HG03175 (cell line): ENCODE measurements at regions not wholly inside any gene's neighbourhood (a gene's known extent, or its start where the extent isn't known, plus 50 kb on each side); places are given as distances from the start of the nearest gene placed in this dataset.
"Not testable (repeated sequence)": the region's sequence is repeated elsewhere in the genome, so short reads cannot be mapped to it uniquely, and the experiment has no call there.

ENCODE experiments used
- ATAC-seq: cut with Tn5 transposase; IDR thresholded peaks from one replicate; pipeline ENCODE4 v1.9.1; 2021; ENCODE audit warnings: mild to moderate bottlenecking, moderate library complexity; ENCODE audit not compliant: unreplicated experiment

- ATAC-seq, result no peak
Observed at GRCh38 chr5:106648401-106648800, 1022.3 kb downstream of the EFNA5 start.

- no peak for ATAC-seq
Observed at GRCh38 chr5:106646106-106646505, 1024.6 kb downstream of the EFNA5 start.

GRCh38 chr5:106640511-106640910, 1030.2 kb downstream of the EFNA5 start:
- ATAC-seq, result no peak

- no peak for ATAC-seq
Observed at GRCh38 chr5:106639488-106639887, 1031.2 kb downstream of the EFNA5 start.

GRCh38 chr5:106637275-106637674, 1033.5 kb downstream of the EFNA5 start:
- ATAC-seq, result no peak

- ATAC-seq, result no peak
Observed at GRCh38 chr5:106634375-106634774, 1036.4 kb downstream of the EFNA5 start.

GRCh38 chr5:106633825-106634224, 1036.9 kb downstream of the EFNA5 start:
- no peak for ATAC-seq

- not testable (repeated sequence) for ATAC-seq
Observed at GRCh38 chr5:106628456-106628855, 1042.3 kb downstream of the EFNA5 start.

- no peak for ATAC-seq
Observed at GRCh38 chr5:106610041-106610440, 1060.7 kb downstream of the EFNA5 start.

- ATAC-seq, result peak; percentile 77
Observed at GRCh38 chr5:106601620-106602019, 1069.1 kb downstream of the EFNA5 start.

GRCh38 chr5:106600803-106601202, 1069.9 kb downstream of the EFNA5 start:
- no peak for ATAC-seq

GRCh38 chr5:106595864-106596263, 1074.9 kb downstream of the EFNA5 start:
- no peak for ATAC-seq

- ATAC-seq, result no peak
Observed at GRCh38 chr5:106584268-106584667, 1086.5 kb downstream of the EFNA5 start.

GRCh38 chr5:106578736-106579135, 1092.0 kb downstream of the EFNA5 start:
- no peak for ATAC-seq

GRCh38 chr5:106574820-106575219, 1095.9 kb downstream of the EFNA5 start:
- ATAC-seq, result no peak

GRCh38 chr5:106566031-106566430, 1104.7 kb downstream of the EFNA5 start:
- no peak for ATAC-seq

- ATAC-seq, result no peak
Observed at GRCh38 chr5:106545325-106545724, 1125.4 kb downstream of the EFNA5 start.

- ATAC-seq, result no peak
Observed at GRCh38 chr5:106543330-106543729, 1127.4 kb downstream of the EFNA5 start.

GRCh38 chr5:106530150-106530549, 1140.6 kb downstream of the EFNA5 start:
- no peak for ATAC-seq

- ATAC-seq, result no peak
Observed at GRCh38 chr5:106525438-106525837, 1145.3 kb downstream of the EFNA5 start.

- no peak for ATAC-seq
Observed at GRCh38 chr5:106523852-106524251, 1146.9 kb downstream of the EFNA5 start.

- no peak for ATAC-seq
Observed at GRCh38 chr5:106522296-106522695, 1148.4 kb downstream of the EFNA5 start.

- ATAC-seq, result no peak
Observed at GRCh38 chr5:106521701-106522100, 1149.0 kb downstream of the EFNA5 start.

- ATAC-seq, result no peak
Observed at GRCh38 chr5:106510321-106510720, 1160.4 kb downstream of the EFNA5 start.
